SK-N-SH (cell line): ENCODE measurements at regions not wholly inside any gene's neighbourhood (a gene's known extent, or its start where the extent isn't known, plus 50 kb on each side); places are given as distances from the start of the nearest gene placed in this dataset.

Source experiments
- CTCF ChIA-PET: fragments of 300-600, 350-600 bp; formaldehyde crosslinking; extraction: SDS; loops from one replicate; lab custom pipeline; 2021; lab: Yijun Ruan, JAX
- POLR2A ChIA-PET: fragments of 350-600 bp; sonication (Branson Sonifier 250); formaldehyde crosslinking; extraction: SDS; loops from one replicate; lab custom pipeline; 2020; ENCODE audit warnings: antibody characterized with exemption, inconsistent platforms; lab: Yijun Ruan, JAX
- DNase-seq: peaks from one replicate; pipeline ENCODE4 v3.0.0; 2012
- H2AFZ ChIP-seq: fragments of 200-600 bp; sonication (generic); 2 replicates; pipeline ENCODE4 v1.8.1; 2016; ENCODE audit warnings: antibody characterized with exemption, mild to moderate bottlenecking, low read depth
- H3F3A ChIP-seq: fragments of 200-600 bp; sonication (generic); replicated peaks from 2 replicates; pipeline ENCODE3; 2016; ENCODE audit warnings: antibody characterized with exemption, mild to moderate bottlenecking; ENCODE audit not compliant: insufficient read depth
- H3K27ac ChIP-seq, 2 experiments: fragments of 200-500 bp in 1 of 2; fragments of 200-600 bp in 1 of 2; sonication (Bioruptor generic) in 1 of 2; sonication (generic), shearing (Covaris generic) in 1 of 2; 2 replicates each; pipeline versions ENCODE4 v1.5.1 to v1.6.1; 2014 to 2016; ENCODE audit warnings: low read depth in 2 of 2, inconsistent platforms in 1 of 2, low read length in 1 of 2, mild to moderate bottlenecking in 1 of 2, mixed read lengths in 1 of 2
- H3K27me3 ChIP-seq: fragments of 200-600 bp; sonication (generic), shearing (Covaris generic); 2 replicates; pipeline ENCODE4 v1.6.1; 2016; ENCODE audit warnings: mixed run types; ENCODE audit not compliant: insufficient read depth
- H3K36me3 ChIP-seq, 2 experiments: fragments of 200-500 bp in 1 of 2; fragments of 200-600 bp in 1 of 2; sonication (Bioruptor generic) in 1 of 2; sonication (generic) in 1 of 2; replicated peaks in 1 of 2; 2 replicates each; pipeline versions ENCODE3 to v1.5.1; 2014 to 2016; ENCODE audit warnings: low read length in 1 of 2, mild to moderate bottlenecking in 1 of 2; ENCODE audit not compliant: insufficient read depth in 2 of 2, control insufficient read depth in 1 of 2
- H3K4me1 ChIP-seq, 2 experiments: fragments of 200-500 bp in 1 of 2; fragments of 200-600 bp in 1 of 2; sonication (Bioruptor generic) in 1 of 2; sonication (generic), shearing (Covaris generic) in 1 of 2; 2 replicates each; pipeline versions ENCODE4 v1.5.1 to v1.6.1; 2014 to 2016; ENCODE audit warnings: low read depth in 1 of 2, low read length in 1 of 2, mixed run types in 1 of 2; ENCODE audit not compliant: insufficient read depth in 2 of 2, control insufficient read depth in 1 of 2
- H3K4me2 ChIP-seq: fragments of 200-600 bp; sonication (generic), shearing (Covaris generic); 2 replicates; pipeline ENCODE4 v1.6.1; 2017; ENCODE audit warnings: mixed run types
- H3K4me3 ChIP-seq, 2 experiments: fragments of 200-500 bp in 1 of 2; fragments of 200-600 bp in 1 of 2; sonication (Bioruptor generic) in 1 of 2; sonication (generic), shearing (Covaris generic) in 1 of 2; 2 replicates each; pipeline versions ENCODE4 v1.5.1 to v1.8.1; 2014 to 2016; ENCODE audit warnings: low read depth in 2 of 2, inconsistent platforms in 1 of 2, low read length in 1 of 2, mild to moderate bottlenecking in 1 of 2, mixed read lengths in 1 of 2, moderate library complexity in 1 of 2
- H3K79me2 ChIP-seq: fragments of 200-600 bp; sonication (generic); 2 replicates; pipeline ENCODE4 v1.8.1; 2017; ENCODE audit warnings: mild to moderate bottlenecking; ENCODE audit not compliant: insufficient read depth
- H3K9ac ChIP-seq: fragments of 200-600 bp; sonication (generic); 2 replicates; pipeline ENCODE4 v1.6.1; 2017; ENCODE audit warnings: mixed run types
- H3K9me2 ChIP-seq: fragments of 200-600 bp; sonication (generic); 2 replicates; pipeline ENCODE4 v1.6.1; 2017; ENCODE audit warnings: mixed run types
- H3K9me3 ChIP-seq: fragments of 200-600 bp; sonication (generic); 2 replicates; pipeline ENCODE4 v1.6.1; 2017; ENCODE audit warnings: mixed run types, mild to moderate bottlenecking, moderate library complexity
- H4K20me1 ChIP-seq: fragments of 200-600 bp; sonication (generic); 2 replicates; pipeline ENCODE4 v1.6.1; 2017; ENCODE audit warnings: mild to moderate bottlenecking, mixed run types; ENCODE audit not compliant: insufficient read depth
- ELF1 ChIP-seq: IDR thresholded peaks from 2 replicates; pipeline ENCODE4 v1.4.0; 2012
- EZH2phosphoT487 ChIP-seq: fragments of 200-600 bp; sonication (generic); IDR thresholded peaks from 2 replicates; pipeline ENCODE4 v1.6.1; 2017; ENCODE audit warnings: low read depth, mixed run types, mild to moderate bottlenecking, antibody characterized with exemption, moderate library complexity, borderline replicate concordance
- FOXJ3 ChIP-seq: sonication (generic); formaldehyde crosslinking; IDR thresholded peaks from 2 replicates; pipeline ENCODE4 v1.5.1; 2020; ENCODE audit warnings: mild to moderate bottlenecking, missing genetic modification reagents
- NFIC ChIP-seq: IDR thresholded peaks from 2 replicates; pipeline ENCODE4 v1.4.0; 2012; ENCODE audit warnings: borderline replicate concordance
- RAD21 ChIP-seq: IDR thresholded peaks from 2 replicates; pipeline ENCODE4 v1.6.1; 2012; ENCODE audit warnings: mild to moderate bottlenecking, low read length
- SIN3A ChIP-seq: IDR thresholded peaks from 2 replicates; pipeline ENCODE4 v1.6.1; 2012; ENCODE audit warnings: low read depth, mild to moderate bottlenecking, low read length, moderate library complexity, borderline replicate concordance
- SMC3 ChIP-seq: IDR thresholded peaks from 2 replicates; pipeline ENCODE4 v1.6.1; 2012; ENCODE audit warnings: low read depth, low read length, improper control_type of control experiment
- WGBS: methylation state at CpG from one replicate; pipeline ENCODE4 v1.1.6; 2017; ENCODE audit warnings: low lambda C conversion rate; 5-methylcytosine and 5-hydroxymethylcytosine counted together
- TF ChIP-seq, protein P1 (sequence below): IDR thresholded peaks from 2 replicates; pipeline ENCODE4 v1.4.0; 2012; ENCODE audit warnings: low read depth, borderline replicate concordance
- TF ChIP-seq, protein P2 (sequence below): IDR thresholded peaks from 2 replicates; pipeline ENCODE4 v1.4.0; 2012; ENCODE audit warnings: low read depth, borderline replicate concordance
- TF ChIP-seq, protein P3 (sequence below): IDR thresholded peaks from 2 replicates; pipeline ENCODE4; 2012

DNA sequence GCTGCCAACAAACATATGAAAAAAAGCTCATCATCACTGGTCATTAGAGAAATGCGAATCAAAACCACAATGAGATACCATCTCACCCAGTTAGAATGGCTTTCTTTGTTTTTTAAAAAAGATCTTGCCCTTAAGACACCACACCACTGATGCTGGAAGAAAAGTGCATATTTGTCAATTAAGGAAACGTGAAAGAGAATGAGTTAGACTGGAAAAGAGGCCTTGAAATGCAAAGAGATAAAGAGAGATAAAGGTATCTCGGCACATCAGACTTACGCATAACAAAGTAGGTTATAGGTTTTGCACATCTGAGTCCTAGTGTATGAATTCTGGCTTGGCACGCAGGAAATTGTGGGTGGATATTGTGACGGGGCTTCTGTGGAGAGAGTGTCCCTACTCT is 149.5 kb downstream of the MTX2 start:
- CTCF ChIA-PET, result no interaction called here
- H3K79me2 ChIP-seq, result no peaks in the 10 kb centered on the region
- peaks cover 0 to 18% of the 10 kb centered on the region in 2 experiments; a peak in 3 of 4 replicates for H3K4me1 ChIP-seq
- peak overlapping the region in 1 of 2 experiments; percentile 60; a peak in 2 of 4 replicates for H3K27ac ChIP-seq
- no peak overlapping the region for H2AFZ ChIP-seq
- no peaks in the 10 kb centered on the region for H3K9me2 ChIP-seq
- no peaks in the 10 kb centered on the region for H3K27me3 ChIP-seq
- no peaks in the 10 kb centered on the region for H3K36me3 ChIP-seq
- H3K4me3 ChIP-seq, result no peak overlapping the region
- no peak overlapping the region for H3K9ac ChIP-seq
- WGBS, result 83% methylated on average over 6 of the region's 6 CpGs
- no peaks in the 10 kb centered on the region for H3K9me3 ChIP-seq
- TF ChIP-seq SIN3A, result no peak
- DNase-seq, result no peak
- H4K20me1 ChIP-seq, result no peaks in the 10 kb centered on the region
- no peaks in the 10 kb centered on the region for H3F3A ChIP-seq
- 0 out of 2 replicates have a peak overlapping the region, but pooled peaks have one; percentile 8 for H3K4me2 ChIP-seq
- POLR2A ChIA-PET, result no interaction called here

DNA sequence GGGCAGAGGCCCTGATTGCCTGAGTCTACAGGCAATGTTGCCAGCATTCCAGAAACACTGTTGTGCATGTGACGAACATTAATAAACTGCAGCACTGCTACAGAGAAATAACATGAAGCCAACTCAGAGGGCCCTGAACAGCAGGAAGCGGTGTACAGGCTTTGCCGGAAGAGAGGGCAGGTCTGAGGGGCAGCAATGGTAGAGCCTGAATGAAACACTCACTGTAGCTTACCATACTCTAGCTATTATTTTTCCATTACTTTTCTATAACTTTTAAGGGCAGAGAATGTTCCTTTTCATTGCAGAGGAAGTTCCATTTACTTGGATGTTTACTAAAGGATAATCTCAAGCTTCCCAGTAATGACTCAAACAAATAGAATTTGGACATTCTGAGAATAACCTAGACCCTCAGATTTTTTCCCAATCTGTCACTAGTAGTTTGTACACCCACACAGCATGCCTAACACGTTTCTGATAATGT is 150.4 kb downstream of the MTX2 start:
- no peaks in the 10 kb centered on the region for H3K9me3 ChIP-seq
- CTCF ChIA-PET, result interaction anchor here (1.2 kb wide), 1 partner anchor 34 kb away, joined by 3 read pairs; no protein-coding TSS in a partner anchor
- no peaks in the 10 kb centered on the region for H4K20me1 ChIP-seq
- peak overlapping the region; percentile 8; the same call in 1 of the 2 replicates for H3K4me2 ChIP-seq
- peaks cover 0 to 18% of the 10 kb centered on the region in 2 experiments; a peak in 3 of 4 replicates for H3K4me1 ChIP-seq
- no peaks in the 10 kb centered on the region for H3F3A ChIP-seq
- H3K9ac ChIP-seq, result no peak overlapping the region
- H3K27me3 ChIP-seq, result no peaks in the 10 kb centered on the region
- no peaks in the 10 kb centered on the region for H3K9me2 ChIP-seq
- DNase-seq, result no peak
- WGBS, result 69% methylated on average over 4 of the region's 4 CpGs
- no peak overlapping the region for H3K4me3 ChIP-seq
- H2AFZ ChIP-seq, result no peak overlapping the region; the same call in 1 of the 2 replicates
- no peak for TF ChIP-seq NFIC
- TF ChIP-seq, protein P1, sequence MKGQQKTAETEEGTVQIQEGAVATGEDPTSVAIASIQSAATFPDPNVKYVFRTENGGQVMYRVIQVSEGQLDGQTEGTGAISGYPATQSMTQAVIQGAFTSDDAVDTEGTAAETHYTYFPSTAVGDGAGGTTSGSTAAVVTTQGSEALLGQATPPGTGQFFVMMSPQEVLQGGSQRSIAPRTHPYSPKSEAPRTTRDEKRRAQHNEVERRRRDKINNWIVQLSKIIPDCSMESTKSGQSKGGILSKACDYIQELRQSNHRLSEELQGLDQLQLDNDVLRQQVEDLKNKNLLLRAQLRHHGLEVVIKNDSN, result no peak
- TF ChIP-seq, all 33 proteins: peak for 0
- no peaks in the 10 kb centered on the region for H3K79me2 ChIP-seq
- no peaks in the 10 kb centered on the region for H3K36me3 ChIP-seq
- POLR2A ChIA-PET, result no interaction called here
- peak overlapping the region in 1 of 2 experiments; percentile 60; a peak in 2 of 4 replicates for H3K27ac ChIP-seq

DNA sequence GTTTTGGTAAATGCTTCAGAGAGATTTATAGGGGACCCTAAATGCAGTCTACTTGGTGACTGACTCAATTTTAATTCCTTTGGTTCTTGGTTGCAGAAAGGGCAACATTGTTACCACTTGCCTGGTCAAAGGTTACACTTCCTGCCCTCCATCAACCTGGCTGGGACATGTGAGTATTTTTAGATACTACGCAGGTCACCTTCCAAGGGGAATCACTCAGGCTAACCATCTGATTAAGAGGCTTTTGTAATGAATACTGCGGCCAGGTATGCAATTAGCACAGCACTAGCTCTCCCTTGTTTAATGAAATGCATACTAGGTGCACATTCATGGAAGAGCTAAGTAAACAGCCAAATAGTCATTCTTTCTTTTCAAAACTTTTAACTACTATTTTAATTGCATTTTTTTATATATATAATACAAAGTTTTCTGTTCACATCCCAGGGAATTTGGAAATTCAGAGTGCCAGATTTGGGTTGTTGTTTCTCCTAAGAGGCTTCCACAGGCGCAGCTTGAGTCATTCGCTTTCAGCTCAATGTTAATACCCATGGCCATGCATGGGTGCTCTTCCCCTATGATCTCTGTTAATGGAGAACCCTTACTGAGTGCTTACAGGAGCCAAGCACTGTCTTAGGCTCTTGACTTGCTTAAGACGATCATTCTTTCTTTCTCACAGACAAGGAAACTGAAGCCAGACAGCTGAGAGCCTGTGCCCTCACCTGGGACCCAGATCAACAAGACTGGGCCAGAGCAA is 152.2 kb downstream of the MTX2 start:
- Histone ChIP-seq H3K27ac (no peak overlapping the region), H3F3A (no peaks in the 10 kb centered on the region), H4K20me1 (no peaks in the 10 kb centered on the region), H3K4me3 (no peak overlapping the region), H3K27me3 (no peaks in the 10 kb centered on the region), H3K4me1 (peaks cover 0 to 18% of the 10 kb centered on the region in 2 experiments; a peak in 3 of 4 replicates), H2AFZ (no peak overlapping the region), H3K9me3 (no peaks in the 10 kb centered on the region), H3K4me2 (no peak overlapping the region), H3K36me3 (no peaks in the 10 kb centered on the region), H3K79me2 (no peaks in the 10 kb centered on the region), H3K9me2 (no peaks in the 10 kb centered on the region), H3K9ac (no peak overlapping the region)
- POLR2A ChIA-PET, result no interaction called here
- no peak for DNase-seq
- TF ChIP-seq FOXJ3 (CRISPR knock-in tag), result no peak
- no peak for TF ChIP-seq RAD21
- no peak for TF ChIP-seq ELF1
- no peak for TF ChIP-seq SMC3
- TF ChIP-seq NFIC, result no peak
- no peak for TF ChIP-seq EZH2phosphoT487
- TF ChIP-seq, protein P2, sequence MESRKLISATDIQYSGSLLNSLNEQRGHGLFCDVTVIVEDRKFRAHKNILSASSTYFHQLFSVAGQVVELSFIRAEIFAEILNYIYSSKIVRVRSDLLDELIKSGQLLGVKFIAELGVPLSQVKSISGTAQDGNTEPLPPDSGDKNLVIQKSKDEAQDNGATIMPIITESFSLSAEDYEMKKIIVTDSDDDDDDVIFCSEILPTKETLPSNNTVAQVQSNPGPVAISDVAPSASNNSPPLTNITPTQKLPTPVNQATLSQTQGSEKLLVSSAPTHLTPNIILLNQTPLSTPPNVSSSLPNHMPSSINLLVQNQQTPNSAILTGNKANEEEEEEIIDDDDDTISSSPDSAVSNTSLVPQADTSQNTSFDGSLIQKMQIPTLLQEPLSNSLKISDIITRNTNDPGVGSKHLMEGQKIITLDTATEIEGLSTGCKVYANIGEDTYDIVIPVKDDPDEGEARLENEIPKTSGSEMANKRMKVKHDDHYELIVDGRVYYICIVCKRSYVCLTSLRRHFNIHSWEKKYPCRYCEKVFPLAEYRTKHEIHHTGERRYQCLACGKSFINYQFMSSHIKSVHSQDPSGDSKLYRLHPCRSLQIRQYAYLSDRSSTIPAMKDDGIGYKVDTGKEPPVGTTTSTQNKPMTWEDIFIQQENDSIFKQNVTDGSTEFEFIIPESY, result no peak
- TF ChIP-seq, protein P1, result no peak
- TF ChIP-seq, protein P3, sequence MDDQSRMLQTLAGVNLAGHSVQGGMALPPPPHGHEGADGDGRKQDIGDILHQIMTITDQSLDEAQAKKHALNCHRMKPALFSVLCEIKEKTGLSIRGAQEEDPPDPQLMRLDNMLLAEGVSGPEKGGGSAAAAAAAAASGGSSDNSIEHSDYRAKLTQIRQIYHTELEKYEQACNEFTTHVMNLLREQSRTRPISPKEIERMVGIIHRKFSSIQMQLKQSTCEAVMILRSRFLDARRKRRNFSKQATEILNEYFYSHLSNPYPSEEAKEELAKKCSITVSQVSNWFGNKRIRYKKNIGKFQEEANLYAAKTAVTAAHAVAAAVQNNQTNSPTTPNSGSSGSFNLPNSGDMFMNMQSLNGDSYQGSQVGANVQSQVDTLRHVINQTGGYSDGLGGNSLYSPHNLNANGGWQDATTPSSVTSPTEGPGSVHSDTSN, result no peak
- CTCF ChIA-PET, result interaction anchor here (1.1 kb wide), 1 partner anchor 24 kb away, joined by 4 read pairs; no protein-coding TSS in a partner anchor
- 92% methylated on average over 5 of the region's 5 CpGs for WGBS
